ENCODE measurements at regions not wholly inside any gene's neighbourhood (a gene's known extent, or its start where the extent isn't known, plus 50 kb on each side); places are given as distances from the start of the nearest gene placed in this dataset.
"Not testable (repeated sequence)": the region's sequence is repeated elsewhere in the genome, so short reads cannot be mapped to it uniquely, and the experiment has no call there.

DNA sequence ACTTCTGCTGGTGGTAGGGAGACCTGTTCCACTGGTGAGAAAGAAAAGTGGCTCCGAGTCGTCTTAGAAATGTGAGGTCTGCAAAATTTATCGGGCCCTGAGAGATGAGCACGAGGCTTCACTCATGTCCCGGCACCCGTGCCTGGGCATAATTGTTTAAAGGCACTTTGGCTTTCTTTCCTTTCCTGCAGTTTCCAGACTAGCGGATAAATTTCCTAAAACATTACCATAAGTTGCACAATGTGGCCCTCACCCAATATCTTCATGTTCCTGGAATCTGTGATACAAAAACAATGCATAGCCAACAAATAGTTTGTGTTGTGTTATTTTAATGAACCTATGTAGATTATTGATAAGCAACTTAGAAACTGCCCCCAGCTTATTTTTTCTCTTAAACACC lies 52.6 kb upstream of the GOLGA8O start:
- not testable (repeated sequence) for H3K27ac ChIP-seq (ENCODE audit: low read depth, low read length); H3K4me3 ChIP-seq (ENCODE audit: low read length in 3 of 3); H3K36me3 ChIP-seq (ENCODE audit: control insufficient read depth in 3 of 3, insufficient read depth in 3 of 3, low read length in 3 of 3); H3K4me1 ChIP-seq (ENCODE audit: control insufficient read depth in 3 of 3, insufficient read depth in 3 of 3, low read length in 3 of 3); H3K9ac ChIP-seq (ENCODE audit: low read depth in 1 of 3, low read length in 3 of 3); H3K9me3 ChIP-seq (ENCODE audit: control insufficient read depth in 3 of 3, low read length in 3 of 3); H3K27me3 ChIP-seq (ENCODE audit: control insufficient read depth in 3 of 3, insufficient read depth in 3 of 3, low read length in 3 of 3)

DNA sequence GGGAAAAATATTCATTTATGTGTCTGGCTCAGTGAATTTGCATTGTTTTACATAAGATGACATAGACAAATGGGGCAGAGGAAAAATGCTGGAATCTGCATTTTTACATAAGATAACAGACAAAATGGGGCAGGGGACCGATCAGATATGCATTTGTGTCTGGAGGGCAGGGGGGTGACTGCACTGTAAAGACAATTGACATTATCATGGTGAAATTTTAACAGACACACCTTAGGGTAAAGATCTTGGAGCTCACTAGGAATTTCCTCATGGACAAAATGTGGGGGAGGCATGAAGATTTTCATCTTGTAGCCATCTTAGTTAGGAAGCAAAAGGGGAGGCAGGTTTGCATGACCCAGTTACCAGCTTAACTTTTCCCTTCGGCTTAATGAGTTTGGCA lies 51.4 kb upstream of the GOLGA8O start:
- H3K27me3 ChIP-seq (ENCODE audit: control insufficient read depth in 3 of 3, insufficient read depth in 3 of 3, low read length in 3 of 3); H3K4me3 ChIP-seq (ENCODE audit: low read length in 3 of 3); H3K36me3 ChIP-seq (ENCODE audit: control insufficient read depth in 3 of 3, insufficient read depth in 3 of 3, low read length in 3 of 3); H3K27ac ChIP-seq (ENCODE audit: low read depth, low read length); H3K9me3 ChIP-seq (ENCODE audit: control insufficient read depth in 3 of 3, low read length in 3 of 3); H3K9ac ChIP-seq (ENCODE audit: low read depth in 1 of 3, low read length in 3 of 3); H3K4me1 ChIP-seq (ENCODE audit: control insufficient read depth in 3 of 3, insufficient read depth in 3 of 3, low read length in 3 of 3): not testable (repeated sequence)

GRCh38 chr15:32505633-32506032 lies 50.2 kb upstream of the GOLGA8O start:
- not testable (repeated sequence) for H3K4me1 ChIP-seq (ENCODE audit: control insufficient read depth in 3 of 3, insufficient read depth in 3 of 3, low read length in 3 of 3); H3K9ac ChIP-seq (ENCODE audit: low read depth in 1 of 3, low read length in 3 of 3); H3K27me3 ChIP-seq (ENCODE audit: control insufficient read depth in 3 of 3, insufficient read depth in 3 of 3, low read length in 3 of 3); H3K9me3 ChIP-seq (ENCODE audit: control insufficient read depth in 3 of 3, low read length in 3 of 3); H3K27ac ChIP-seq (ENCODE audit: low read depth, low read length); H3K36me3 ChIP-seq (ENCODE audit: control insufficient read depth in 3 of 3, insufficient read depth in 3 of 3, low read length in 3 of 3); H3K4me3 ChIP-seq (ENCODE audit: low read length in 3 of 3)
